A549 (cell line): ENCODE measurements at regions not wholly inside any gene's neighbourhood (a gene's known extent, or its start where the extent isn't known, plus 50 kb on each side); places are given as distances from the start of the nearest gene placed in this dataset.
A peak's percentile ranks its signal among the peaks of the same experiment; 100 is the strongest.

ENCODE experiments used
- ATAC-seq, 2 experiments: fragments of 200-7000 bp in 1 of 2; fragments of >200 bp in 1 of 2; cut with Nextera tagmentation in 1 of 2; cut with Tn5 transposase in 1 of 2; 3 replicates each; pipeline versions ENCODE4 v1.8.0 to v1.9.1; 2018 to 2020; ENCODE audit warnings: mild to moderate bottlenecking in 1 of 2, moderate library complexity in 1 of 2
- CTCF ChIA-PET: fragments of 300-600 bp; sonication (Branson Sonifier 250); formaldehyde crosslinking; extraction: SDS; loops from one replicate; lab custom pipeline; 2021; ENCODE audit warnings: antibody characterized with exemption, inconsistent platforms; lab: Yijun Ruan, JAX
- POLR2A ChIA-PET: fragments of 350-600 bp; formaldehyde crosslinking; extraction: SDS; loops from one replicate; lab custom pipeline; 2021; ENCODE audit warnings: antibody characterized with exemption, inconsistent platforms; lab: Yijun Ruan, JAX
- DNase-seq, 2 experiments: peaks; one replicate each; pipeline versions ENCODE4 v3.0.0 to v3.0.0-alpha.2; 2011 to 2016; ENCODE audit warnings: low read depth in 1 of 2, low spot score in 1 of 2
- FAIRE-seq: peaks from 2 replicates; lab custom pipeline; 2011; peaks lifted over from hg19 to GRCh38; lab: Jason Lieb, UNC
- H3K27ac ChIP-seq, 2 experiments: fragments of >200 bp; sonication (Bioruptor Twin); formaldehyde crosslinking; 3 replicates each; pipeline ENCODE4 v1.5.1; 2016 to 2017
- H3K4me1 ChIP-seq: fragments of >200 bp; sonication (Bioruptor Twin); formaldehyde crosslinking; 3 replicates; pipeline ENCODE4 v1.6.1; 2016
- H3K4me2 ChIP-seq: fragments of >200 bp; sonication (Bioruptor Twin); formaldehyde crosslinking; 3 replicates; pipeline ENCODE4 v1.6.1; 2016
- H3K4me3 ChIP-seq: fragments of >200 bp; sonication (Bioruptor Twin); formaldehyde crosslinking; 3 replicates; pipeline ENCODE4 v1.5.1; 2016
- H3K9me3 ChIP-seq: fragments of >200 bp; sonication (Bioruptor Twin); formaldehyde crosslinking; 3 replicates; pipeline ENCODE4 v1.6.1; 2016
- ATOH8 ChIP-seq: fragments of 250-450 bp; sonication (Bioruptor Pico); IDR thresholded peaks from 2 replicates; pipeline ENCODE4 v1.5.0; 2020; ENCODE audit warnings: low read depth, mild to moderate bottlenecking, moderate library complexity
- CEBPB ChIP-seq, 2 experiments: fragments of >200 bp in 1 of 2; sonication (Bioruptor Twin) in 1 of 2; formaldehyde crosslinking in 1 of 2; IDR thresholded peaks; 2 replicates each; pipeline ENCODE4 v1.6.1; 2012 to 2016
- CHD2 ChIP-seq: fragments of 150-350 bp; IDR thresholded peaks from 2 replicates; pipeline ENCODE4 v1.6.1; 2014; ENCODE audit warnings: low read length; ENCODE audit not compliant: partially characterized antibody
- CTCF ChIP-seq: fragments of >200 bp; sonication (Bioruptor Twin); formaldehyde crosslinking; IDR thresholded peaks from 3 replicates; pipeline ENCODE4 v1.5.1; 2016
- E2F6 ChIP-seq: IDR thresholded peaks from 2 replicates; pipeline ENCODE4 v1.6.1; 2012; ENCODE audit warnings: low read depth, borderline replicate concordance
- ELK1 ChIP-seq: fragments of 150-350 bp; IDR thresholded peaks from 2 replicates; pipeline ENCODE4 v1.6.1; 2014; ENCODE audit warnings: low read depth, mild to moderate bottlenecking, low read length
- EP300 ChIP-seq, 2 experiments: fragments of >200 bp; sonication (Bioruptor Twin); formaldehyde crosslinking; IDR thresholded peaks; 2 replicates in 1 of 2; 3 replicates in 1 of 2; pipeline ENCODE4 v1.6.1; 2016 to 2017
- ESRRA ChIP-seq: fragments of 150-350 bp; IDR thresholded peaks from 2 replicates; pipeline ENCODE4 v1.6.1; 2014; ENCODE audit warnings: mild to moderate bottlenecking, low read length, borderline replicate concordance
- FOSL2 ChIP-seq, 2 experiments: fragments of 450-650 bp in 1 of 2; fragments of >200 bp in 1 of 2; sonication (Bioruptor Twin) in 1 of 2; formaldehyde crosslinking; IDR thresholded peaks; 2 replicates each; pipeline versions ENCODE4 v1.5.0 to v1.6.1; 2016 to 2020; ENCODE audit warnings: mild to moderate bottlenecking in 1 of 2, moderate library complexity in 1 of 2
- HES2 ChIP-seq: fragments of >200 bp; sonication (Bioruptor Twin); formaldehyde crosslinking; IDR thresholded peaks from 2 replicates; pipeline ENCODE4 v1.6.1; 2016
- HOXB13 ChIP-seq: fragments of 250-450 bp; sonication (Bioruptor Pico); IDR thresholded peaks from 2 replicates; pipeline ENCODE4 v1.5.0; 2020; ENCODE audit warnings: low read depth, mild to moderate bottlenecking, moderate library complexity
- HOXB5 ChIP-seq: fragments of 250-450 bp; sonication (Bioruptor Pico); IDR thresholded peaks from 2 replicates; pipeline ENCODE4 v1.5.0; 2020; ENCODE audit warnings: mild to moderate bottlenecking, moderate library complexity
- JUNB ChIP-seq: fragments of >200 bp; sonication (Bioruptor Twin); formaldehyde crosslinking; IDR thresholded peaks from 2 replicates; pipeline ENCODE4 v1.6.1; 2016
- MAX ChIP-seq: IDR thresholded peaks from 2 replicates; pipeline ENCODE4 v1.6.1; 2012
- NR3C1 ChIP-seq: fragments of >200 bp; sonication (Bioruptor Twin); formaldehyde crosslinking; IDR thresholded peaks from 3 replicates; pipeline ENCODE4 v1.6.1; 2017
- PBX3 ChIP-seq: IDR thresholded peaks from 2 replicates; pipeline ENCODE4 v1.6.1; 2012
- POLR2A ChIP-seq: IDR thresholded peaks from 2 replicates; pipeline ENCODE4 v1.6.1; 2012; ENCODE audit warnings: mild to moderate bottlenecking, low read length
- RFX5 ChIP-seq: fragments of 450-650 bp; IDR thresholded peaks from 2 replicates; pipeline ENCODE4 v1.7.1; 2014; ENCODE audit warnings: antibody characterized with exemption, mild to moderate bottlenecking, moderate library complexity
- SMC3 ChIP-seq: fragments of >200 bp; sonication (Bioruptor Twin); formaldehyde crosslinking; IDR thresholded peaks from 3 replicates; pipeline ENCODE4 v1.6.1; 2018; ENCODE audit warnings: inconsistent platforms
- USF2 ChIP-seq: fragments of 450-650 bp; IDR thresholded peaks from 2 replicates; pipeline ENCODE4 v1.6.1; 2014; ENCODE audit warnings: antibody characterized with exemption
- ZC3H11A ChIP-seq: fragments of 450-650 bp; IDR thresholded peaks from 2 replicates; pipeline ENCODE4 v1.6.1; 2014; ENCODE audit warnings: antibody characterized with exemption, mild to moderate bottlenecking
- ZFP36 ChIP-seq: fragments of 450-650 bp; IDR thresholded peaks from 2 replicates; pipeline ENCODE4 v1.6.1; 2014; ENCODE audit warnings: borderline replicate concordance; ENCODE audit not compliant: partially characterized antibody
- ZNF302 ChIP-seq: fragments of 250-450 bp; sonication (Bioruptor Pico); IDR thresholded peaks from 2 replicates; pipeline ENCODE4 v1.9.0; 2021; ENCODE audit warnings: inconsistent platforms, mild to moderate bottlenecking, moderate library complexity
- WGBS: methylation state at CpG from one replicate; pipeline ENCODE4 v1.1.6; 2017; ENCODE audit errors: missing lambda C conversion rate; 5-methylcytosine and 5-hydroxymethylcytosine counted together

GRCh38 chr6:4374216-4374615, 238.8 kb upstream of the ECI2 start (continued):
- TF ChIP-seq USF2 (no peak), RFX5 (no peak)

GRCh38 chr6:4372866-4373265, 237.5 kb upstream of the ECI2 start:
- 84% methylated on average over 2 of the region's 2 CpGs for WGBS
- H3K4me1 ChIP-seq: peaks cover 30% of the 10 kb centered on the region
- FAIRE-seq: no peak
- TF ChIP-seq EP300 (IDR thresholded peaks at IDR 0.05) (no peak), NR3C1 (no peak)
- TF ChIP-seq, all 56 proteins: peak for 0
- no peak for DNase-seq
- Histone ChIP-seq H3K9me3 (no peaks in the 10 kb centered on the region), H3K27ac (peak overlapping the region in 1 of 2 experiments; percentile 31; a peak in 1 of 6 replicates), H3K4me2 (no peak overlapping the region), H3K4me3 (no peak overlapping the region)
- ChIA-PET POLR2A (no interaction called here), CTCF (no interaction called here)
- no peak for ATAC-seq

GRCh38 chr6:4371207-4371921, 236.0 kb upstream of the ECI2 start:
- 80% methylated on average over 10 of the region's 10 CpGs for WGBS
- Histone ChIP-seq H3K4me1 (peaks cover 30% of the 10 kb centered on the region), H3K9me3 (no peaks in the 10 kb centered on the region), H3K4me2 (peak overlapping the region; percentile 21; the same call in 1 of the 3 replicates), H3K27ac (peak overlapping the region; percentile 52 to 87; a peak in 5 of 6 replicates), H3K4me3 (no peak overlapping the region)
- ATAC-seq: peak in 1 of 2 experiments; percentile 24; a peak in 1 of 6 replicates
- DNase-seq: no peak
- ChIA-PET CTCF (interaction anchor here (0.7 to 1.1 kb wide), 2 partner anchors 12 to 409 kb away, joined by 3 read pairs; no protein-coding TSS in a partner anchor), POLR2A (no interaction called here)
- no peak for TF ChIP-seq E2F6
- no peak for TF ChIP-seq ZFP36
- no peak for TF ChIP-seq ELK1
- 0 out of 2 replicates have a peak, but pooled peaks have one; percentile 46 for TF ChIP-seq ESRRA
- TF ChIP-seq HOXB13 (CRISPR knock-in tag): no peak
- TF ChIP-seq USF2: no peak
- FAIRE-seq: no peak

GRCh38 chr6:4370066-4370465, 234.7 kb upstream of the ECI2 start:
- ChIA-PET POLR2A (interaction anchor here (0.9 to 1.0 kb wide), 2 partner anchors 10 to 49 kb away, joined by 3 to 10 read pairs; no protein-coding TSS in a partner anchor), CTCF (no interaction called here)
- Histone ChIP-seq H3K4me3 (no peak overlapping the region), H3K9me3 (no peaks in the 10 kb centered on the region), H3K4me1 (peaks cover 30% of the 10 kb centered on the region), H3K4me2 (peak overlapping the region; percentile 60), H3K27ac (peak overlapping the region; percentile 74 to 87)
- ATAC-seq (peak; percentile 71 to 85; a peak in 5 of 6 replicates), DNase-seq (peak; percentile 45), FAIRE-seq (no peak)
- 29% methylated on average over 3 of the region's 3 CpGs for WGBS
- peak; percentile 41; the same call in 1 of the 2 replicates for TF ChIP-seq FOSL2 (IDR thresholded peaks at IDR 0.05)
- 0 out of 2 replicates have a peak, but pooled peaks have one; percentile 40 for TF ChIP-seq FOSL2 (CRISPR knock-in tag; IDR thresholded peaks at IDR 0.05)
- TF ChIP-seq POLR2A: no peak
- TF ChIP-seq JUNB: peak; percentile 40; the same call in 1 of the 2 replicates
- peak; percentile 47 for TF ChIP-seq ZC3H11A
- TF ChIP-seq ZNF302 (CRISPR knock-in tag): no peak
- TF ChIP-seq SMC3: no peak
- no peak for TF ChIP-seq CTCF
- no peak for TF ChIP-seq HOXB5 (CRISPR knock-in tag)
- no peak for TF ChIP-seq CEBPB (IDR thresholded peaks at IDR 0.05)
- no peak for TF ChIP-seq HES2
- no peak for TF ChIP-seq ESRRA
- no peak for TF ChIP-seq RFX5
- TF ChIP-seq PBX3: no peak
- no peak for TF ChIP-seq ATOH8 (CRISPR knock-in tag)
- no peak for TF ChIP-seq MAX
- TF ChIP-seq CHD2: no peak
